Heart right ventricle (tissue), 16 donors: ENCODE measurements at regions not wholly inside any gene's neighbourhood (a gene's known extent, or its start where the extent isn't known, plus 50 kb on each side); places are given as distances from the start of the nearest gene placed in this dataset.

Source experiments
- ATAC-seq, 8 donors: fragments of 200-7000 bp; cut with Tn5 transposase; one replicate each; pipeline ENCODE4 v1.9.1; 2020; ENCODE audit warnings: mild to moderate bottlenecking in 8 of 8, moderate library complexity in 8 of 8, moderate number of reproducible peaks in 1 of 8
- DNase-seq, 2 donors: peaks; one replicate each; pipeline ENCODE4 v3.0.0-alpha.2; 2020
- H3K27ac ChIP-seq, 10 donors: fragments of 200-600 bp; sonication (generic) in 2 of 10; one replicate each; pipeline versions ENCODE4 v1.5.0 to v1.8.0; 2020 to 2022; ENCODE audit warnings: mild to moderate bottlenecking in 3 of 10
- H3K27me3 ChIP-seq, 7 donors: fragments of 200-600 bp; one replicate each; pipeline ENCODE4 v1.8.0; 2021 to 2022; ENCODE audit warnings: mild to moderate bottlenecking in 2 of 7
- H3K36me3 ChIP-seq, 9 donors: fragments of 200-600 bp; sonication (generic) in 1 of 9; one replicate each; pipeline versions ENCODE4 v1.5.0 to v1.8.0; 2020 to 2022; ENCODE audit warnings: mild to moderate bottlenecking in 2 of 9
- H3K4me1 ChIP-seq, 9 donors: fragments of 200-600 bp; sonication (generic) in 1 of 9; one replicate each; pipeline versions ENCODE4 v1.5.0 to v1.8.0; 2020 to 2022; ENCODE audit warnings: mild to moderate bottlenecking in 4 of 9
- H3K4me3 ChIP-seq, 10 donors: fragments of 200-600 bp; sonication (generic) in 2 of 10; one replicate each; pipeline versions ENCODE4 v1.5.0 to v1.8.0; 2020 to 2022; ENCODE audit warnings: mild to moderate bottlenecking in 7 of 10, moderate library complexity in 2 of 10
- H3K9me3 ChIP-seq, 11 donors: fragments of 200-600 bp in 10 of 11; sonication (generic) in 2 of 11; one replicate each; pipeline versions ENCODE4 v1.5.0 to v1.8.0; 2013 to 2022; ENCODE audit warnings: mild to moderate bottlenecking in 2 of 11, control low read depth in 1 of 11, moderate library complexity in 1 of 11
- WGBS, 2 donors: extraction: QIAGEN DNeasy Blood & Tissue Kit; methylation state at CpG; one replicate each; pipeline ENCODE4 v1.1.7; 2013; ENCODE audit warnings: inconsistent platforms in 1 of 2; 5-methylcytosine and 5-hydroxymethylcytosine counted together
- intact Hi-C, 10 donors: fragments of 100-400 bp; cut with DNase I; formaldehyde crosslinking; loops; one replicate each; pipeline versions ENCODE4 v1.11.1 to v1.14.2; 2022
- TF ChIP-seq, protein P1 (sequence below), 9 donors: fragments of 200-600 bp; sonication (generic) in 2 of 9; IDR thresholded peaks; one replicate each; pipeline versions ENCODE4 v1.5.0 to v1.8.0; 2021 to 2022; ENCODE audit warnings: antibody characterized with exemption in 9 of 9, mild to moderate bottlenecking in 5 of 9, moderate library complexity in 1 of 9
- donor health status: Arrhythmogenic right ventricular cardiomyopathy.
- donor health status: ischemic (EF 13 %, LVEDD 7.1; RV severe dilation, severe dysfunction).
- donor health status: healthy with polysubstance abuse.
- donor health status: DM: no; HTN: yes; CAD: no.
- donor health status: DM: no; HTN: no; CAD: no.
- donor health status: ischemic (EF 25% LVEDD 6.9; RV normal size, moderate dysfunction).
- donor health status: ischemic (EF 25% LVEDD 5.7; RV mildly dilated, moderate dysfunction).
- donor health status: healthy.
- donor health status: DM: yes; HTN: yes; CAD: no.
- donor health status: Ischemic cardiomyopathy.
- donor health status: ischemic (EF 35%, LVEDD 5.7; RV mildly dilated, moderate dysfunction).
- donor health status: nonischemic (EF 11% LVEDD 7.7; RV severe dilation, severe dysfunction).
- donor health status: DM: yes; HTN: yes; CAD: no.
- donor health status: PGD.
- donor health status: ischemic (EF 29% LVEDD 5.4; RV normal size, mild dysfunction).
- donor health status: nonischemic (EF 23%, LVEDD 6.1; RV moderate dilation, normal function).

DNA sequence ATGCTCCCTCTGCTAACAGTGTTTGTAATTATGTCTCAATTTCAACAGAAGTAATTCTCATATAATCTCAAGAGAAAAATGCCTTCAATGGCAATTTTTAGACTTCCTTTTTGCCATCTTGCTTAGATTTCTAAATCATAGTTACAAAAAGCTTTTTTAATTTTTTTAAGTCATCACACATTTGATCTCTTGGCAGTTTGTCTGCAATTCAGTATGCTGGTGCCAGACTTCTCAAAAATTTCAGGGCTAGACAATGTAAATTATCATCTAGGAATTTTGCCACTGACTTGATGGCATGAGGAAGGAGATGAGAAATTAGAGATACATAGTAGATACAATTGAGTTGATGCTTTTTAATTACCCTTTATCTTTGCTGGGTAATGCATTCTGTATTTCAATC, 1176.7 kb upstream of the CNTN5 start:
- no peak overlapping the region for H3K4me3 ChIP-seq
- H3K4me1 ChIP-seq, result no peaks in the 10 kb centered on the region
- H3K9me3 ChIP-seq, result peaks cover 0 to 29% (median 6%) of the 10 kb centered on the region in 11 donors
- DNase-seq (no peak), ATAC-seq (no peak)
- intact Hi-C loops, result no loop called here
- TF ChIP-seq, protein P1, sequence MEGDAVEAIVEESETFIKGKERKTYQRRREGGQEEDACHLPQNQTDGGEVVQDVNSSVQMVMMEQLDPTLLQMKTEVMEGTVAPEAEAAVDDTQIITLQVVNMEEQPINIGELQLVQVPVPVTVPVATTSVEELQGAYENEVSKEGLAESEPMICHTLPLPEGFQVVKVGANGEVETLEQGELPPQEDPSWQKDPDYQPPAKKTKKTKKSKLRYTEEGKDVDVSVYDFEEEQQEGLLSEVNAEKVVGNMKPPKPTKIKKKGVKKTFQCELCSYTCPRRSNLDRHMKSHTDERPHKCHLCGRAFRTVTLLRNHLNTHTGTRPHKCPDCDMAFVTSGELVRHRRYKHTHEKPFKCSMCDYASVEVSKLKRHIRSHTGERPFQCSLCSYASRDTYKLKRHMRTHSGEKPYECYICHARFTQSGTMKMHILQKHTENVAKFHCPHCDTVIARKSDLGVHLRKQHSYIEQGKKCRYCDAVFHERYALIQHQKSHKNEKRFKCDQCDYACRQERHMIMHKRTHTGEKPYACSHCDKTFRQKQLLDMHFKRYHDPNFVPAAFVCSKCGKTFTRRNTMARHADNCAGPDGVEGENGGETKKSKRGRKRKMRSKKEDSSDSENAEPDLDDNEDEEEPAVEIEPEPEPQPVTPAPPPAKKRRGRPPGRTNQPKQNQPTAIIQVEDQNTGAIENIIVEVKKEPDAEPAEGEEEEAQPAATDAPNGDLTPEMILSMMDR (IDR thresholded peaks at IDR 0.05), result no peak
- H3K27me3 ChIP-seq, result no peaks in the 10 kb centered on the region
- no peak overlapping the region for H3K27ac ChIP-seq
- no peaks in the 10 kb centered on the region for H3K36me3 ChIP-seq

DNA sequence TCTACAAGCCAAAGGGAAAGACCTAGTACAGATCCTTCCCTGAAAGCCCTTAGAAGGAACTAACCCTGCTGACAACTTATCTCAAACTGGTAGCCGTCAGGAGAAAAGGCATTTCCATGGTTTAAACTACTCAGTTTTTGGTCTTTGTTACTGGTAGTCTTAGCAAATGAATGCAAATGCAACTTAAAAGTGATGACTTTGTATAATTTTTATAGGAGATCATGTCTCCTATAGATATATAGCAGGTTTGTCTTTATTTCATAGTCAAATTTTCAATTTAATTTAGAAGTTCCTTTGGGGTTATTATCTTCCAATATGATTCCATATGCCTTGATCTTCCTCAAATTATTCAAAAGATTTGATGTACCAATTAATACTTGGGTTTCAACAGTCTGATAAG, 1173.0 kb upstream of the CNTN5 start:
- 72 to 80% methylated on average over 1 of the region's 1 CpG for WGBS, 2 donors
- H3K27me3 ChIP-seq, result no peaks in the 10 kb centered on the region
- no peak overlapping the region for H3K27ac ChIP-seq
- intact Hi-C loops, result no loop called here
- H3K4me3 ChIP-seq, result no peak overlapping the region
- H3K9me3 ChIP-seq, result no peaks in the 10 kb centered on the region
- ATAC-seq, result no peak
- H3K4me1 ChIP-seq, result no peaks in the 10 kb centered on the region
- DNase-seq, result no peak
- TF ChIP-seq, protein P1 (IDR thresholded peaks at IDR 0.05), result no peak
- no peaks in the 10 kb centered on the region for H3K36me3 ChIP-seq

GRCh38 chr11:97850701-97851100, 1170.0 kb upstream of the CNTN5 start:
- ATAC-seq (no peak), DNase-seq (no peak)
- Histone ChIP-seq H3K27ac (no peak overlapping the region), H3K36me3 (no peaks in the 10 kb centered on the region), H3K27me3 (no peaks in the 10 kb centered on the region), H3K4me1 (no peaks in the 10 kb centered on the region), H3K4me3 (no peak overlapping the region), H3K9me3 (no peaks in the 10 kb centered on the region)
- TF ChIP-seq, protein P1 (IDR thresholded peaks at IDR 0.05), result no peak
- 63 to 78% methylated on average over 1 of the region's 1 CpG for WGBS, 2 donors
- intact Hi-C loops, result no loop called here

GRCh38 chr11:97854357-97854756, 1166.4 kb upstream of the CNTN5 start:
- TF ChIP-seq, protein P1 (IDR thresholded peaks at IDR 0.05), result no peak
- DNase-seq (no peak), ATAC-seq (no peak)
- no peaks in the 10 kb centered on the region for H3K9me3 ChIP-seq
- no peaks in the 10 kb centered on the region for H3K4me1 ChIP-seq
- H3K4me3 ChIP-seq, result no peak overlapping the region
- intact Hi-C loops, result no loop called here
- no peaks in the 10 kb centered on the region for H3K36me3 ChIP-seq
- no peaks in the 10 kb centered on the region for H3K27me3 ChIP-seq
- H3K27ac ChIP-seq, result no peak overlapping the region
- WGBS, 2 donors, result 48 to 89% methylated on average over 3 of the region's 3 CpGs

DNA sequence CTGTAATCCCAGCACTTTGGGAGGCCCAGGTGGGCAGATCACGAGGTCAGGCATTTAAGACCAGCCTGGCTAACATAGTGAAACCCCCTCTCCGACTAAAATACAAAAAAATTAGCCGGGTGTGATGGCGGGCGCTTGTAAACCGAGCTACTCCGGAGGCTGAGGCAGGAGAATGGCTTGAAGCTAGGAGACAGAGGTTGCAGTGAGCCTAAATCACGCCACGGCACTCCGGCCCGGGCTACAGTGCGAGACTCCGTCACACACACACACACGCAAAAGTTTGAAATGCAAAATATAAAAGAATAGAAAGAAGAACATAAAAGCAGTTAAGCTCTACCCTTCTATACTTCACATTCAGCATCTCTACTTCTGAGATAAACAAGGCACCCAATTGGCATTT, 1165.9 kb upstream of the CNTN5 start:
- TF ChIP-seq, protein P1 (IDR thresholded peaks at IDR 0.05), result no peak
- Histone ChIP-seq H3K9me3 (no peaks in the 10 kb centered on the region), H3K27ac (no peak overlapping the region), H3K27me3 (no peaks in the 10 kb centered on the region), H3K4me1 (no peaks in the 10 kb centered on the region), H3K4me3 (no peak overlapping the region), H3K36me3 (no peaks in the 10 kb centered on the region)
- intact Hi-C loops, result no loop called here
- no peak for ATAC-seq
- no peak for DNase-seq
- WGBS, 2 donors, result 85 to 87% methylated on average over 14 of the region's 14 CpGs
